Esophagus squamous epithelium (tissue), 5 donors: ENCODE measurements at regions not wholly inside any gene's neighbourhood (a gene's known extent, or its start where the extent isn't known, plus 50 kb on each side); places are given as distances from the start of the nearest gene placed in this dataset.

Experiments
- DNase-seq: peaks from one replicate; lab custom pipeline; 2025; lab: John Stamatoyannopoulos, UW
- H3K27ac ChIP-seq, 4 donors: fragments of 200-600 bp; sonication (generic); one replicate each; pipeline ENCODE4 v1.5.1; 2016 to 2019; ENCODE audit warnings: mild to moderate bottlenecking in 1 of 4
- H3K27me3 ChIP-seq, 4 donors: fragments of 200-600 bp; sonication (generic); 1 replicate in 3 of 4; 2 replicates in 1 of 4; pipeline versions ENCODE4 v1.5.1 to v1.6.0; 2017 to 2021; ENCODE audit warnings: antibody characterized with exemption in 1 of 4
- H3K36me3 ChIP-seq, 3 donors: fragments of 200-600 bp; sonication (generic); one replicate each; pipeline ENCODE4 v1.5.1; 2016 to 2019
- H3K4me1 ChIP-seq, 3 donors: fragments of 200-600 bp; sonication (generic); one replicate each; pipeline ENCODE4 v1.5.1; 2017 to 2019
- H3K4me3 ChIP-seq, 4 donors: fragments of 200-600 bp; sonication (generic); 1 replicate in 3 of 4; 2 replicates in 1 of 4; pipeline ENCODE4 v1.5.1; 2016 to 2019; ENCODE audit warnings: mild to moderate bottlenecking in 2 of 4, moderate library complexity in 1 of 4
- H3K9me3 ChIP-seq, 3 donors: fragments of 200-600 bp; sonication (generic); one replicate each; pipeline ENCODE4 v1.5.1; 2016 to 2019
- CTCF ChIP-seq, 6 experiments: fragments of 450-650 bp in 4 of 6; fragments of 200-600 bp in 2 of 6; sonication (generic) in 2 of 6; IDR thresholded peaks; one replicate each; pipeline ENCODE4 v1.5.1; 2016 to 2019; ENCODE audit warnings: antibody characterized with exemption in 6 of 6, mild to moderate bottlenecking in 4 of 6, moderate library complexity in 4 of 6
- POLR2A ChIP-seq, 4 donors: fragments of 450-650 bp; IDR thresholded peaks; one replicate each; pipeline ENCODE4 v1.6.1; 2017; ENCODE audit warnings: antibody characterized with exemption in 4 of 4, mild to moderate bottlenecking in 4 of 4, moderate library complexity in 3 of 4
- WGBS, 2 donors: methylation state at CpG; one replicate each; pipeline ENCODE4 v1.1.5; 2018; 5-methylcytosine and 5-hydroxymethylcytosine counted together
- intact Hi-C: fragments of 100-400 bp; cut with DNase I; formaldehyde crosslinking; loops from one replicate; pipeline ENCODE4 v1.15.0; 2022
- donor health status: DM: yes; HTN: yes; CAD: no.

DNA sequence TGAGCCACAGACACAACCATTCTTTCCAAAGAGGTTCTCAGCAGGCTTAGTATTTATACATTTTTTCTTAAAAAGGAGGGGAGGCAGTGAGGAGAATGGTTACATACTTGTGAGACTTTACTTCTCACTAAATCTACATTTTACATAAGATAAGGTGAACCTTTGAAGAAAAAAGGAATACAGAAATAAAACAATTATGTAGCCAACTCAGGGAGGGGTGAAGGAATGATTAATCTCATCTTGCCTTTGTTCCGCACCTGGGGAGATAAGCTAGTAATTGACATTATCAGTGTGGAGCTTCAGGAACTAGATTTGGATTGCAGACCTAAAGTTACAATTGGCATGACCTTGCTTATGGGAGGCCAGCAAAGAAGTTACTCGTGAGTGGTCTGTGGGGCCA is 221.8 kb upstream of the GGTLC1 start:
- no peak overlapping the region for H3K27ac ChIP-seq
- DNase-seq = no peak
- H3K4me3 ChIP-seq = no peak overlapping the region
- H3K9me3 ChIP-seq = no peaks in the 10 kb centered on the region
- H3K4me1 ChIP-seq = no peaks in the 10 kb centered on the region
- WGBS, 2 donors = 71 to 75% methylated on average over 2 of the region's 2 CpGs
- intact Hi-C loops = no loop called here
- H3K27me3 ChIP-seq = peaks cover 0 to 23% (median 0%) of the 10 kb centered on the region in 4 donors
- no peaks in the 10 kb centered on the region for H3K36me3 ChIP-seq
- TF ChIP-seq CTCF (IDR thresholded peaks at IDR 0.05) (no peak), POLR2A (IDR thresholded peaks at IDR 0.05) (no peak)

GRCh38 chr20:24208652-24209051 is 220.1 kb upstream of the GGTLC1 start:
- WGBS, 2 donors = 76 to 94% methylated on average over 2 to 6 of the region's 9 CpGs
- intact Hi-C loops = no loop called here
- no peak for TF ChIP-seq CTCF (IDR thresholded peaks at IDR 0.05)
- TF ChIP-seq POLR2A (IDR thresholded peaks at IDR 0.05) = no peak
- H3K9me3 ChIP-seq = no peaks in the 10 kb centered on the region
- H3K4me3 ChIP-seq = no peak overlapping the region
- peaks cover 0 to 23% (median 0%) of the 10 kb centered on the region in 4 donors for H3K27me3 ChIP-seq
- H3K36me3 ChIP-seq = no peaks in the 10 kb centered on the region
- no peak for DNase-seq
- no peaks in the 10 kb centered on the region for H3K4me1 ChIP-seq
- no peak overlapping the region for H3K27ac ChIP-seq

- no peak for DNase-seq
- no peaks in the 10 kb centered on the region for H3K36me3 ChIP-seq
- WGBS, 2 donors = 81 to 92% methylated on average over 18 to 22 of the region's 26 CpGs
Observed at GRCh38 chr20:24207803-24208300, 219.3 kb upstream of the GGTLC1 start.

DNA sequence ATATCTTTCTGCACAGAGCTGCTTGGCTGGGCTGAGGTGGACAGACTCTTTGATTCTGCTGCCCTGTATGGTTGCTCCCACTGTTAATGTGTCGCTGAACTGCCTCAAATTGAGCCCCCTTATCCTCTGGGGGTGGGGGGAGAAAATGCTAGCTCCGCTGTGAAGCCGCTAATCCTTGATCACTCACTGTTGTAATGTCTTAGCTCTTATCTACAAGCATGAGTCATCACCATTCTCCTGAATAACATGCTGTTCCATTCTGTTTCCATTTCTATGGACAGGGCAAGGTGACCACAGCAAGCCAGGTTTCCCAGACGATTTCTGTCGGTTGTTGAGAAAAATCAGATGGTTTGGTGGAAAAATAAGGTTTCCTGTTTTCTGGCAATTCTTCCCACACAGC is 218.4 kb upstream of the GGTLC1 start:
- H3K27ac ChIP-seq = no peak overlapping the region
- TF ChIP-seq CTCF (IDR thresholded peaks at IDR 0.05) (no peak), POLR2A (IDR thresholded peaks at IDR 0.05) (no peak)
- DNase-seq = no peak
- H3K9me3 ChIP-seq = no peaks in the 10 kb centered on the region
- H3K36me3 ChIP-seq = no peaks in the 10 kb centered on the region
- H3K27me3 ChIP-seq = peaks cover 0 to 10% (median 0%) of the 10 kb centered on the region in 4 donors
- intact Hi-C loops = no loop called here
- H3K4me1 ChIP-seq = no peaks in the 10 kb centered on the region
- no peak overlapping the region for H3K4me3 ChIP-seq
- WGBS, 2 donors = 76 to 80% methylated on average over 4 to 5 of the region's 5 CpGs

More at GRCh38 chr20:24207803-24208300, 219.3 kb upstream of the GGTLC1 start:
- intact Hi-C loops = no loop called here
- no peak overlapping the region for H3K27ac ChIP-seq
- TF ChIP-seq CTCF (IDR thresholded peaks at IDR 0.05) = no peak
- no peak for TF ChIP-seq POLR2A (IDR thresholded peaks at IDR 0.05)
- H3K4me1 ChIP-seq = no peaks in the 10 kb centered on the region
- peaks cover 0 to 18% (median 0%) of the 10 kb centered on the region in 4 donors for H3K27me3 ChIP-seq
- no peak overlapping the region for H3K4me3 ChIP-seq
- no peaks in the 10 kb centered on the region for H3K9me3 ChIP-seq

DNA sequence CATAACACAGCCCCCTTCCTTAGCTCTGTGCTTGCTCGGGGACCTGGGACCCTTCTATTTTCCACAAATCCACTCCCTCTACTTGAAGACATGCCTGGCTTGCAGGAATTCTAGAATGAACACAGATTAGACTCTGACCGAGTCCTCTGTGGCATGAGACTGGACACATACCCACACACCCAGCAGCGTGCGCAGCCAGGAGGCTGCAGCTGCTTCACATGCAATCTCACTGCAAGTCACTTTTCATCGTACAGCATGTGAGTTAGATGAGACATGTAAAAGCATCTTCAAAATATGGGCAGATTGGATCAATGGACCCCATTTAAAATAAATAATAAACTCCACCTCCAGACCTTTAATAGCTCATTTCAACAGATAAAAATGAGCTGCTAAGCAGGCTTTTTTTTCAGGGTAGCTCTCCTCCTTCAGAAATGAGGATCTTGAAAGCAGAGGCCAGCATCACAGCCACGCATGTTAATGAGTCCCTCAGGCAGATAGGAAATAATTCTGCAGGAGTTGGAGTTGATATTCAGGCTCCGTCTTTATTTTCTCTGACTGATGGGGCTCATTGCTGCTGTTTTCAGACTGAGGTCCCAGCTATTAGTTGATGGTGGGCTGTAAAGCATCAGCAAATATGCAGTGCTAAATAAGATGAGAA is 215.1 kb upstream of the GGTLC1 start:
- no peaks in the 10 kb centered on the region for H3K4me1 ChIP-seq
- no peak overlapping the region for H3K4me3 ChIP-seq
- DNase-seq = no peak
- H3K27ac ChIP-seq = no peak overlapping the region
- no peaks in the 10 kb centered on the region for H3K36me3 ChIP-seq
- H3K27me3 ChIP-seq = no peaks in the 10 kb centered on the region
- intact Hi-C loops = no loop called here
- WGBS, 2 donors = 64 to 67% methylated on average over 4 of the region's 7 CpGs
- TF ChIP-seq POLR2A (IDR thresholded peaks at IDR 0.05) = no peak
- TF ChIP-seq CTCF (IDR thresholded peaks at IDR 0.05) = no peak
- H3K9me3 ChIP-seq = no peaks in the 10 kb centered on the region
